HCT116 (cell line): ENCODE measurements at regions not wholly inside any gene's neighbourhood (a gene's known extent, or its start where the extent isn't known, plus 50 kb on each side); places are given as distances from the start of the nearest gene placed in this dataset.

ENCODE experiments used
- ATAC-seq: fragments of 200-7000 bp; cut with Tn5 transposase; 2 replicates; pipeline ENCODE4 v1.9.1; 2020; ENCODE audit warnings: mild to moderate bottlenecking, moderate library complexity
- BruUV-seq: library from RNA; stranded (reverse); fragments of 400-500 nt; replicated peaks from 2 replicates; lab custom pipeline; 2021; lab: Mats Ljungman, UMichigan
- CTCF ChIA-PET: fragments of 300-600 bp; sonication (Branson Sonifier 250); formaldehyde crosslinking; loops from one replicate; lab custom pipeline; 2021; ENCODE audit warnings: antibody characterized with exemption; lab: Charles Lee
- POLR2A ChIA-PET: fragments of 300-600, 350-600 bp; sonication (Branson Sonifier 250); formaldehyde crosslinking; loops from one replicate; lab custom pipeline; 2021; ENCODE audit warnings: antibody characterized with exemption; lab: Charles Lee
- RAD21 ChIA-PET, 2 experiments: fragments of 300-600 bp; sonication (Branson Sonifier 250); formaldehyde crosslinking; loops; one replicate each; lab custom pipeline; 2023; ENCODE audit warnings: low total read pairs in 2 of 2; ENCODE audit not compliant: uncharacterized antibody in 2 of 2, unreplicated experiment in 2 of 2, low non-redundant PET in 1 of 2; lab: Charles Lee
- DNase-seq: peaks from one replicate; pipeline ENCODE4 v3.0.0-alpha.2; 2010; ENCODE audit warnings: low read depth, low spot score
- H2AFZ ChIP-seq: fragments of 200-600 bp; shearing (Covaris generic), sonication (generic); 2 replicates; pipeline ENCODE4 v1.6.1; 2017; ENCODE audit warnings: low read depth, mixed run types, mixed read lengths, antibody characterized with exemption, low read length; ENCODE audit not compliant: poor library complexity, severe bottlenecking
- H3K27ac ChIP-seq: 2 replicates; pipeline ENCODE4 v1.5.1; 2012; ENCODE audit warnings: low read depth, low read length
- H3K27me3 ChIP-seq: fragments of 200-600 bp; sonication (generic); 2 replicates; pipeline ENCODE4 v1.6.1; 2016; ENCODE audit warnings: mixed run types, low read length, mixed read lengths; ENCODE audit not compliant: insufficient read depth
- H3K36me3 ChIP-seq, 2 experiments: fragments of 200-500 bp in 1 of 2; fragments of 200-600 bp in 1 of 2; sonication (Bioruptor generic) in 1 of 2; sonication (generic) in 1 of 2; 2 replicates each; pipeline versions ENCODE4 v1.5.1 to v1.6.1; 2014 to 2016; ENCODE audit warnings: low read length in 2 of 2, inconsistent platforms in 1 of 2, mixed read lengths in 1 of 2, mixed run types in 1 of 2; ENCODE audit not compliant: insufficient read depth in 2 of 2, control insufficient read depth in 1 of 2
- H3K4me1 ChIP-seq, 2 experiments: fragments of 200-600 bp in 1 of 2; sonication (generic) in 1 of 2; 2 replicates each; pipeline versions ENCODE4 v1.5.1 to v1.6.1; 2012 to 2017; ENCODE audit warnings: low read length in 2 of 2, inconsistent platforms in 1 of 2, mild to moderate bottlenecking in 1 of 2, mixed read lengths in 1 of 2, mixed run types in 1 of 2, moderate library complexity in 1 of 2; ENCODE audit not compliant: insufficient read depth in 2 of 2, control insufficient read depth in 1 of 2
- H3K4me2 ChIP-seq: fragments of 200-600 bp; sonication (generic); 2 replicates; pipeline ENCODE4 v1.6.1; 2017; ENCODE audit warnings: mixed run types, low read length, mixed read lengths
- H3K4me3 ChIP-seq, 2 experiments: fragments of 200-600 bp in 1 of 2; sonication (generic) in 1 of 2; replicated peaks in 1 of 2; 2 replicates each; pipeline ENCODE4 v1.5.1; 2011 to 2016; ENCODE audit warnings: low read length in 2 of 2, control low read depth in 1 of 2, low read depth in 1 of 2, mild to moderate bottlenecking in 1 of 2, mixed read lengths in 1 of 2, mixed run types in 1 of 2
- H3K79me2 ChIP-seq: fragments of 200-600 bp; sonication (generic); 2 replicates; pipeline ENCODE4 v1.6.1; 2017; ENCODE audit warnings: mild to moderate bottlenecking, mixed run types, low read length, moderate library complexity, mixed read lengths; ENCODE audit not compliant: insufficient read depth
- H3K9ac ChIP-seq: fragments of 200-600 bp; sonication (generic); 2 replicates; pipeline ENCODE4 v1.6.1; 2016; ENCODE audit warnings: low read length, mixed read lengths
- H3K9me2 ChIP-seq: fragments of 200-600 bp; sonication (generic), shearing (Covaris generic); 2 replicates; pipeline ENCODE4 v1.6.1; 2017; ENCODE audit warnings: mixed run types, mild to moderate bottlenecking, moderate library complexity; ENCODE audit not compliant: insufficient read depth
- H3K9me3 ChIP-seq, 2 experiments: fragments of 200-500 bp in 1 of 2; fragments of 200-600 bp in 1 of 2; sonication (Bioruptor generic) in 1 of 2; sonication (generic) in 1 of 2; 2 replicates each; pipeline ENCODE4 v1.6.1; 2014 to 2017; ENCODE audit warnings: low read length in 2 of 2, mixed read lengths in 2 of 2, inconsistent platforms in 1 of 2, low read depth in 1 of 2, mild to moderate bottlenecking in 1 of 2, mixed run types in 1 of 2, moderate library complexity in 1 of 2; ENCODE audit not compliant: control insufficient read depth in 1 of 2, insufficient read depth in 1 of 2
- H4K20me1 ChIP-seq: fragments of 200-600 bp; sonication (generic), shearing (Covaris generic); 2 replicates; pipeline ENCODE4 v1.6.1; 2017; ENCODE audit warnings: mixed run types, mild to moderate bottlenecking, moderate library complexity; ENCODE audit not compliant: insufficient read depth
- CBX3 ChIP-seq: IDR thresholded peaks from 2 replicates; pipeline ENCODE4 v1.6.1; 2012; ENCODE audit warnings: low read depth
- CEBPB ChIP-seq: IDR thresholded peaks from 2 replicates; pipeline ENCODE4 v1.6.1; 2012; ENCODE audit warnings: low read depth
- EGR1 ChIP-seq: IDR thresholded peaks from 2 replicates; pipeline ENCODE4 v1.6.1; 2012; ENCODE audit warnings: low read depth
- ELF1 ChIP-seq: IDR thresholded peaks from 2 replicates; pipeline ENCODE4 v1.6.1; 2012; ENCODE audit warnings: low read depth, borderline replicate concordance
- EZH2 ChIP-seq: fragments of 200-600 bp; sonication (generic); IDR thresholded peaks from 2 replicates; pipeline ENCODE4 v1.6.1; 2017; ENCODE audit warnings: antibody characterized with exemption, mixed run types
- JUND ChIP-seq: IDR thresholded peaks from 2 replicates; pipeline ENCODE4 v1.6.1; 2012
- POLR2A ChIP-seq: IDR thresholded peaks from 2 replicates; pipeline ENCODE4 v1.7.0; 2011; ENCODE audit warnings: borderline replicate concordance; ENCODE audit not compliant: insufficient read depth, insufficient read length; ENCODE audit errors: extremely low read depth
- POLR2AphosphoS5 ChIP-seq: IDR thresholded peaks from 2 replicates; pipeline ENCODE4 v1.6.1; 2011; ENCODE audit warnings: mild to moderate bottlenecking, low read depth, low read length, moderate library complexity
- SP1 ChIP-seq: IDR thresholded peaks from 2 replicates; pipeline ENCODE4 v1.6.1; 2012; ENCODE audit warnings: low read depth
- SRF ChIP-seq: IDR thresholded peaks from 2 replicates; pipeline ENCODE4 v1.6.1; 2012; ENCODE audit warnings: low read depth
- YY1 ChIP-seq: IDR thresholded peaks from 2 replicates; pipeline ENCODE4 v1.6.1; 2011; ENCODE audit warnings: low read length, low read depth, moderate library complexity, mild to moderate bottlenecking; ENCODE audit not compliant: insufficient replicate concordance; ENCODE audit errors: extremely low read depth
- intact Hi-C: fragments of 100-400 bp; cut with micrococcal nuclease; formaldehyde crosslinking; loops from 2 replicates; pipeline ENCODE4 v1.10.0; 2022
- TF ChIP-seq, protein P1 (sequence below), 3 experiments: fragments of 200-600 bp in 1 of 3; sonication (generic) in 1 of 3; IDR thresholded peaks in 2 of 3; conservative IDR thresholded peaks in 1 of 3; 2 replicates each; pipeline ENCODE4 v1.5.1; 2012 to 2017; ENCODE audit warnings: low read depth in 2 of 3, low read length in 2 of 3, antibody characterized with exemption in 1 of 3, borderline replicate concordance in 1 of 3, control low read depth in 1 of 3, mild to moderate bottlenecking in 1 of 3, mixed read lengths in 1 of 3, mixed run types in 1 of 3, moderate library complexity in 1 of 3; ENCODE audit not compliant: insufficient read depth in 1 of 3
- TF ChIP-seq, protein P2 (sequence below): IDR thresholded peaks from 2 replicates; pipeline ENCODE4 v1.6.1; 2012
- TF ChIP-seq, protein P3 (sequence below): IDR thresholded peaks from 2 replicates; pipeline ENCODE4 v1.6.1; 2012; ENCODE audit warnings: low read depth
- TF ChIP-seq, protein P4 (sequence below): IDR thresholded peaks from 2 replicates; pipeline ENCODE4 v1.6.1; 2012

- TF ChIP-seq, protein P1, sequence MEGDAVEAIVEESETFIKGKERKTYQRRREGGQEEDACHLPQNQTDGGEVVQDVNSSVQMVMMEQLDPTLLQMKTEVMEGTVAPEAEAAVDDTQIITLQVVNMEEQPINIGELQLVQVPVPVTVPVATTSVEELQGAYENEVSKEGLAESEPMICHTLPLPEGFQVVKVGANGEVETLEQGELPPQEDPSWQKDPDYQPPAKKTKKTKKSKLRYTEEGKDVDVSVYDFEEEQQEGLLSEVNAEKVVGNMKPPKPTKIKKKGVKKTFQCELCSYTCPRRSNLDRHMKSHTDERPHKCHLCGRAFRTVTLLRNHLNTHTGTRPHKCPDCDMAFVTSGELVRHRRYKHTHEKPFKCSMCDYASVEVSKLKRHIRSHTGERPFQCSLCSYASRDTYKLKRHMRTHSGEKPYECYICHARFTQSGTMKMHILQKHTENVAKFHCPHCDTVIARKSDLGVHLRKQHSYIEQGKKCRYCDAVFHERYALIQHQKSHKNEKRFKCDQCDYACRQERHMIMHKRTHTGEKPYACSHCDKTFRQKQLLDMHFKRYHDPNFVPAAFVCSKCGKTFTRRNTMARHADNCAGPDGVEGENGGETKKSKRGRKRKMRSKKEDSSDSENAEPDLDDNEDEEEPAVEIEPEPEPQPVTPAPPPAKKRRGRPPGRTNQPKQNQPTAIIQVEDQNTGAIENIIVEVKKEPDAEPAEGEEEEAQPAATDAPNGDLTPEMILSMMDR (IDR thresholded peaks at IDR 0.05 in 2 of 3, conservative IDR thresholded peaks at IDR 0.05 in 1 of 3; ENCODE audit: borderline replicate concordance in 1 of 3, insufficient read depth in 1 of 3, low read depth in 2 of 3, low read length in 2 of 3): no peak
- no peak for TF ChIP-seq SP1
Observed at GRCh38 chr7:135859538-135859937, 110.9 kb upstream of the FAM180A start (continued).

DNA sequence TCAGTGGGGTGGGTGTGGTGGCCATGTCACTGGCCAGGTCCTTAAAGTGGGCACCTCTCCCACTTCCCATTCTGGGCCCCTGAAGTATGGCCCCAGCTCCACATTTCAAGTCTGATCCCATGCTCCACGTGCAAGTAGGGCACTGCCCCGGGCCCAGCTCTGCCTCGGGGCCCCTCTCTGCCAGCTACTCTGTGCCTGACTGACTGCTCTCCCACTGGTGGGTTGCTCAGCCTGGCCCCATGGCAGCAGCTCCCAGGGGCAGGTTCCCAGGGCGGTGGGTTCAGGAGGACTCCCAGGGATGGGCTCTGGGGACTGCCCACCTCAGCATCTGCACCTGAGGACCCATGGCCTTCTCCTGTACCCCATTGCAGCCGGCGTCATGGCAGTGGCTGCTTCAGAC lies 110.2 kb upstream of the FAM180A start:
- CTCF ChIA-PET: no interaction called here
- Histone ChIP-seq H3K4me2 (no peak overlapping the region), H3K9me2 (no peaks in the 10 kb centered on the region), H2AFZ (no peak overlapping the region), H3K27me3 (no peaks in the 10 kb centered on the region), H3K4me3 (no peak overlapping the region), H3K79me2 (no peaks in the 10 kb centered on the region), H3K9ac (no peak overlapping the region), H3K4me1 (no peaks in the 10 kb centered on the region), H3K36me3 (no peaks in the 10 kb centered on the region), H3K27ac (no peak overlapping the region), H3K9me3 (no peaks in the 10 kb centered on the region), H4K20me1 (no peaks in the 10 kb centered on the region)
- intact Hi-C loops: no loop called here
- TF ChIP-seq YY1 (no peak), POLR2A (no peak), EGR1 (no peak), CEBPB (no peak), SP1 (no peak)
- BruUV-seq: no TSS peak
- ATAC-seq: no peak
- DNase-seq: no peak
- RAD21 ChIA-PET: no interaction called here
- POLR2A ChIA-PET: no interaction called here

GRCh38 chr7:135858379-135858778 lies 109.8 kb upstream of the FAM180A start:
- CTCF ChIA-PET: no interaction called here
- no peaks in the 10 kb centered on the region for H4K20me1 ChIP-seq
- H3K9ac ChIP-seq: no peak overlapping the region
- H3K9me3 ChIP-seq: no peaks in the 10 kb centered on the region
- RAD21 ChIA-PET: no interaction called here
- no peaks in the 10 kb centered on the region for H3K9me2 ChIP-seq
- no peak overlapping the region for H3K4me2 ChIP-seq
- no peaks in the 10 kb centered on the region for H3K27me3 ChIP-seq
- no peak for DNase-seq
- no peaks in the 10 kb centered on the region for H3K4me1 ChIP-seq
- intact Hi-C loops: no loop called here
- ATAC-seq: no peak
- no peak overlapping the region for H3K27ac ChIP-seq
- no peak overlapping the region for H2AFZ ChIP-seq
- H3K79me2 ChIP-seq: no peaks in the 10 kb centered on the region
- no peaks in the 10 kb centered on the region for H3K36me3 ChIP-seq
- H3K4me3 ChIP-seq: no peak overlapping the region
- POLR2A ChIA-PET: no interaction called here
- no TSS peak for BruUV-seq
- TF ChIP-seq CBX3 (no peak), SRF (no peak), EZH2 (no peak), JUND (no peak), YY1 (no peak), POLR2A (no peak), POLR2AphosphoS5 (no peak), ELF1 (no peak)
- TF ChIP-seq, protein P2, sequence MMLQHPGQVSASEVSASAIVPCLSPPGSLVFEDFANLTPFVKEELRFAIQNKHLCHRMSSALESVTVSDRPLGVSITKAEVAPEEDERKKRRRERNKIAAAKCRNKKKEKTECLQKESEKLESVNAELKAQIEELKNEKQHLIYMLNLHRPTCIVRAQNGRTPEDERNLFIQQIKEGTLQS: no peak
- TF ChIP-seq, protein P3, sequence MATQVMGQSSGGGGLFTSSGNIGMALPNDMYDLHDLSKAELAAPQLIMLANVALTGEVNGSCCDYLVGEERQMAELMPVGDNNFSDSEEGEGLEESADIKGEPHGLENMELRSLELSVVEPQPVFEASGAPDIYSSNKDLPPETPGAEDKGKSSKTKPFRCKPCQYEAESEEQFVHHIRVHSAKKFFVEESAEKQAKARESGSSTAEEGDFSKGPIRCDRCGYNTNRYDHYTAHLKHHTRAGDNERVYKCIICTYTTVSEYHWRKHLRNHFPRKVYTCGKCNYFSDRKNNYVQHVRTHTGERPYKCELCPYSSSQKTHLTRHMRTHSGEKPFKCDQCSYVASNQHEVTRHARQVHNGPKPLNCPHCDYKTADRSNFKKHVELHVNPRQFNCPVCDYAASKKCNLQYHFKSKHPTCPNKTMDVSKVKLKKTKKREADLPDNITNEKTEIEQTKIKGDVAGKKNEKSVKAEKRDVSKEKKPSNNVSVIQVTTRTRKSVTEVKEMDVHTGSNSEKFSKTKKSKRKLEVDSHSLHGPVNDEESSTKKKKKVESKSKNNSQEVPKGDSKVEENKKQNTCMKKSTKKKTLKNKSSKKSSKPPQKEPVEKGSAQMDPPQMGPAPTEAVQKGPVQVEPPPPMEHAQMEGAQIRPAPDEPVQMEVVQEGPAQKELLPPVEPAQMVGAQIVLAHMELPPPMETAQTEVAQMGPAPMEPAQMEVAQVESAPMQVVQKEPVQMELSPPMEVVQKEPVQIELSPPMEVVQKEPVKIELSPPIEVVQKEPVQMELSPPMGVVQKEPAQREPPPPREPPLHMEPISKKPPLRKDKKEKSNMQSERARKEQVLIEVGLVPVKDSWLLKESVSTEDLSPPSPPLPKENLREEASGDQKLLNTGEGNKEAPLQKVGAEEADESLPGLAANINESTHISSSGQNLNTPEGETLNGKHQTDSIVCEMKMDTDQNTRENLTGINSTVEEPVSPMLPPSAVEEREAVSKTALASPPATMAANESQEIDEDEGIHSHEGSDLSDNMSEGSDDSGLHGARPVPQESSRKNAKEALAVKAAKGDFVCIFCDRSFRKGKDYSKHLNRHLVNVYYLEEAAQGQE: no peak
- TF ChIP-seq, protein P4, sequence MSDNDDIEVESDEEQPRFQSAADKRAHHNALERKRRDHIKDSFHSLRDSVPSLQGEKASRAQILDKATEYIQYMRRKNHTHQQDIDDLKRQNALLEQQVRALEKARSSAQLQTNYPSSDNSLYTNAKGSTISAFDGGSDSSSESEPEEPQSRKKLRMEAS: no peak
